GM12878 (cell line): ENCODE measurements at regions not wholly inside any gene's neighbourhood (a gene's known extent, or its start where the extent isn't known, plus 50 kb on each side); places are given as distances from the start of the nearest gene placed in this dataset.

Experiments
- CTCF ChIP-seq, 3 experiments: IDR thresholded peaks in 2 of 3; conservative IDR thresholded peaks in 1 of 3; 2 replicates each; pipeline ENCODE4 v1.5.1; 2011; ENCODE audit warnings: low read depth in 3 of 3, low read length in 3 of 3, mild to moderate bottlenecking in 3 of 3, control low read depth in 2 of 3, moderate library complexity in 2 of 3, inconsistent platforms in 1 of 3, mixed read lengths in 1 of 3; ENCODE audit not compliant: control insufficient read depth in 2 of 3, insufficient read depth in 1 of 3; ENCODE audit errors: extremely low read depth in 1 of 3
- DPF2 ChIP-seq: fragments of 450-650 bp; IDR thresholded peaks from 2 replicates; pipeline ENCODE4 v1.6.1; 2017; ENCODE audit warnings: mild to moderate bottlenecking
- EZH2 ChIP-seq: IDR thresholded peaks from 2 replicates; pipeline ENCODE4 v1.6.1; 2012; ENCODE audit warnings: low read depth, mild to moderate bottlenecking, control low read depth, inconsistent platforms, low read length, borderline replicate concordance; ENCODE audit not compliant: control insufficient read depth
- GABPA ChIP-seq: IDR thresholded peaks from 2 replicates; pipeline ENCODE4 v1.6.1; 2014; ENCODE audit warnings: antibody characterized with exemption, low read depth, mild to moderate bottlenecking, inconsistent platforms
- POLR2A ChIP-seq: IDR thresholded peaks from 2 replicates; pipeline ENCODE4 v1.6.1; 2011; ENCODE audit warnings: low read depth, mild to moderate bottlenecking, low read length
- POLR2AphosphoS5 ChIP-seq: IDR thresholded peaks from 2 replicates; pipeline ENCODE4 v1.6.1; 2011; ENCODE audit warnings: mild to moderate bottlenecking, low read length, inconsistent platforms
- SMARCA5 ChIP-seq: fragments of 450-650 bp; IDR thresholded peaks from 2 replicates; pipeline ENCODE4 v1.6.1; 2017; ENCODE audit warnings: mild to moderate bottlenecking
- SPI1 ChIP-seq: IDR thresholded peaks from 2 replicates; pipeline ENCODE4 v1.6.1; 2011; ENCODE audit warnings: low read depth, mild to moderate bottlenecking, low read length, moderate library complexity, borderline replicate concordance; ENCODE audit not compliant: insufficient read depth
- SREBF1 ChIP-seq: IDR thresholded peaks from 2 replicates; pipeline ENCODE4 v1.6.1; 2012; ENCODE audit warnings: mild to moderate bottlenecking, low read length
- ZSCAN29 ChIP-seq: fragments of 450-650 bp; IDR thresholded peaks from 2 replicates; pipeline ENCODE4 v1.6.1; 2017; ENCODE audit warnings: mild to moderate bottlenecking, moderate library complexity
- TF ChIP-seq, protein P1 (sequence below): fragments of 450-650 bp; IDR thresholded peaks from 2 replicates; pipeline ENCODE4 v1.6.1; 2017; ENCODE audit warnings: mild to moderate bottlenecking

GRCh38 chr1:95325349-95325748 lies 91.3 kb downstream of the RWDD3 start:
- TF ChIP-seq ZSCAN29 (no peak), SMARCA5 (no peak), POLR2AphosphoS5 (no peak), EZH2 (no peak), CTCF (IDR thresholded peaks at IDR 0.05 in 2 of 3, conservative IDR thresholded peaks at IDR 0.05 in 1 of 3; ENCODE audit: control insufficient read depth in 2 of 3, extremely low read depth in 1 of 3, insufficient read depth in 1 of 3, low read depth in 3 of 3, low read length in 3 of 3) (no peak), SPI1 (no peak), POLR2A (no peak), GABPA (no peak), DPF2 (no peak), SREBF1 (no peak)
- TF ChIP-seq, protein P1, sequence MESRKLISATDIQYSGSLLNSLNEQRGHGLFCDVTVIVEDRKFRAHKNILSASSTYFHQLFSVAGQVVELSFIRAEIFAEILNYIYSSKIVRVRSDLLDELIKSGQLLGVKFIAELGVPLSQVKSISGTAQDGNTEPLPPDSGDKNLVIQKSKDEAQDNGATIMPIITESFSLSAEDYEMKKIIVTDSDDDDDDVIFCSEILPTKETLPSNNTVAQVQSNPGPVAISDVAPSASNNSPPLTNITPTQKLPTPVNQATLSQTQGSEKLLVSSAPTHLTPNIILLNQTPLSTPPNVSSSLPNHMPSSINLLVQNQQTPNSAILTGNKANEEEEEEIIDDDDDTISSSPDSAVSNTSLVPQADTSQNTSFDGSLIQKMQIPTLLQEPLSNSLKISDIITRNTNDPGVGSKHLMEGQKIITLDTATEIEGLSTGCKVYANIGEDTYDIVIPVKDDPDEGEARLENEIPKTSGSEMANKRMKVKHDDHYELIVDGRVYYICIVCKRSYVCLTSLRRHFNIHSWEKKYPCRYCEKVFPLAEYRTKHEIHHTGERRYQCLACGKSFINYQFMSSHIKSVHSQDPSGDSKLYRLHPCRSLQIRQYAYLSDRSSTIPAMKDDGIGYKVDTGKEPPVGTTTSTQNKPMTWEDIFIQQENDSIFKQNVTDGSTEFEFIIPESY = no peak
